KMS-11 (cell line): ENCODE measurements at regions not wholly inside any gene's neighbourhood (a gene's known extent, or its start where the extent isn't known, plus 50 kb on each side); places are given as distances from the start of the nearest gene placed in this dataset.

Experiments
- H2AFZ ChIP-seq: fragments of 200-600 bp; sonication (generic); 2 replicates; pipeline ENCODE4 v1.6.1; 2016; ENCODE audit warnings: antibody characterized with exemption, mixed run types, low read depth
- H3K27ac ChIP-seq: fragments of 200-600 bp; sonication (generic); 2 replicates; pipeline ENCODE4 v1.6.1; 2016; ENCODE audit warnings: mild to moderate bottlenecking, mixed run types
- H3K27me3 ChIP-seq: fragments of 200-600 bp; sonication (generic); 2 replicates; pipeline ENCODE4 v1.6.1; 2017; ENCODE audit warnings: mild to moderate bottlenecking, low read depth, mixed run types, moderate library complexity; ENCODE audit not compliant: insufficient read depth
- H3K36me3 ChIP-seq: fragments of 200-600 bp; sonication (generic); 2 replicates; pipeline ENCODE4 v1.6.1; 2017; ENCODE audit warnings: mild to moderate bottlenecking, mixed run types; ENCODE audit not compliant: insufficient read depth
- H3K4me1 ChIP-seq: fragments of 200-600 bp; sonication (generic); 2 replicates; pipeline ENCODE4 v1.6.1; 2016; ENCODE audit warnings: mild to moderate bottlenecking, low read depth, mixed run types; ENCODE audit not compliant: poor library complexity, severe bottlenecking
- H3K4me2 ChIP-seq: fragments of 200-600 bp; sonication (generic); 2 replicates; pipeline ENCODE4 v1.7.0; 2016; ENCODE audit warnings: mild to moderate bottlenecking, mixed run types
- H3K4me3 ChIP-seq: fragments of 200-600 bp; sonication (generic); IDR thresholded peaks from 2 replicates; pipeline ENCODE4 v1.6.1; 2017; ENCODE audit warnings: low read depth, low read length, mixed read lengths; ENCODE audit not compliant: insufficient read depth
- H3K79me2 ChIP-seq: fragments of 200-600 bp; sonication (generic); 2 replicates; pipeline ENCODE4 v1.6.1; 2016; ENCODE audit warnings: low read depth, mixed run types; ENCODE audit not compliant: insufficient read depth
- H3K9ac ChIP-seq: fragments of 200-600 bp; sonication (generic); 2 replicates; pipeline ENCODE4 v1.6.1; 2016; ENCODE audit warnings: mild to moderate bottlenecking, mixed run types
- H4K20me1 ChIP-seq: fragments of 200-600 bp; sonication (generic); 2 replicates; pipeline ENCODE4 v1.6.1; 2016; ENCODE audit warnings: mild to moderate bottlenecking, mixed run types; ENCODE audit not compliant: insufficient read depth
- CTCF ChIP-seq: fragments of 200-600 bp; sonication (generic); conservative IDR thresholded peaks from 2 replicates; pipeline ENCODE4 v1.6.1; 2017; ENCODE audit warnings: low read depth, mild to moderate bottlenecking, antibody characterized with exemption, low read length, moderate library complexity, mixed read lengths

DNA sequence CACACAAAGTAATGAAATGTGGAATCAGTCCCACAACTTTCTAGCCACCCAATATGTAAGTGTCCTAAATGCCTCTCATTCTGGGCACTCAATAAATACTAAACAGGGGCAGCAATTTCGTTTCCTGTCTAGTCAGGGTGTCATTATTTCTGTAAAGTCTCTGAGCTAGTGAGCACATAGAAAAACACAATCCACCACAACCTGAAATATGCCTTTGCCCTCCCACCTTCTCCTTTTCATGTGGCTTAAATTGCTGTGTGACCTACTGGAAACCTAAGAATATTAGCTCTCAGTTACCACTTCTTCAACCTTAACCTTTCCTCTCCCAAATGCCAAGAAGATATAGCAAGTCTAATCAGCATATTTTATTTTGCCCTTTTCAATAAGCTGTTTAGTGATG lies 456.3 kb upstream of the KCNMB2 start:
- H4K20me1 ChIP-seq, result no peaks in the 10 kb centered on the region
- H3K27me3 ChIP-seq, result no peaks in the 10 kb centered on the region
- H3K4me1 ChIP-seq, result peaks cover 15% of the 10 kb centered on the region
- H3K4me2 ChIP-seq, result no peak overlapping the region
- H3K27ac ChIP-seq, result no peak overlapping the region
- H3K4me3 ChIP-seq, result no peak overlapping the region
- no peaks in the 10 kb centered on the region for H3K36me3 ChIP-seq
- no peaks in the 10 kb centered on the region for H3K79me2 ChIP-seq
- no peak overlapping the region for H2AFZ ChIP-seq
- TF ChIP-seq CTCF, result no peak
- no peak overlapping the region for H3K9ac ChIP-seq

- no peaks in the 10 kb centered on the region for H3K27me3 ChIP-seq
- no peak for TF ChIP-seq CTCF
- no peaks in the 10 kb centered on the region for H3K79me2 ChIP-seq
- no peak overlapping the region for H3K4me2 ChIP-seq
- peaks cover 31% of the 10 kb centered on the region for H3K4me1 ChIP-seq
- no peaks in the 10 kb centered on the region for H3K36me3 ChIP-seq
- H3K4me3 ChIP-seq, result no peak overlapping the region
- H2AFZ ChIP-seq, result no peak overlapping the region
- no peak overlapping the region for H3K9ac ChIP-seq
- no peak overlapping the region for H3K27ac ChIP-seq
- no peaks in the 10 kb centered on the region for H4K20me1 ChIP-seq
Observed at GRCh38 chr3:178082326-178082906, 453.8 kb upstream of the KCNMB2 start.

DNA sequence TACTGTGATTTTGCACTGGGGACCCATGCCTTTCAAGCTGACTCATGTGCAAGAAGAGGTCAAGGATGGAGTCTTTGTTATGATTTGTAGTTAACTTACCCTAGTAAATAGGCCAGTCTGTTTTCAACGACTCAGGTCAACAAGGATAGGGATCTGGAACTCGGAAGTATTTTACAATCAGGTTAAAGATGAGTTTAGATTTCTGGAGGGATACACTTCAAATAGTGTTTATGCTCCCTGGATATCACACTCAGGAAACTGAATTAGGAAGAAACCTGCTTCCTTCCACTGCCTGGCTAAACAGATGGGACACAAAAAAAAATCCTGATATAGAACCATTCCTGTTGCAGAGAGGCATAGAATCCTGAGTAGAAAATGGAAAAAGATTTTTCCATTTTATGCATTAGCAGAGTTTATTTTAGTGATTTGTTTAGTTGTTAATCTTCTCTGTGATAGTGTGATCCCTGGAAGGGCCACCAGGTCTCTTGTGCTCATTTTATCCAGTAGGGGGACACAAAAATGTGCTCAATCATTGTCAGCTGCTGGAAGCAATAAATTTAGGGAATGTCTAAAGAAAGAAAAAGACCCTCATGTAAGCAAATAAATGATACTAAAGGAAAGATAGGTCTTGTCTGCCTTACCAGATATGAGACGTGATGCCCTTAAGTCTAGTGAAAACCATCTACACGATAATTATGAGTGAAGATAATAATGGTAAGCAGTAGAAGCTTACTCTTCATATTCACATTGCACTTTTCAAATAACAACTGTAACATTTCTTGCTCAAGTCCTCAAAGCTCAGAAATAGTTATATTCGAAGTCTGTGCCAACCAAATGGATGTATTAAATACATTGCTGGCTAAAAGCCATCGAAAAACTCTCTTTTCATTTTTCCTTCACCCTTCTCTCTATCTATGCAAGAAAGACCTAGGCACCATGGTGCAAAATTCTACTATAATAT lies 452.1 kb upstream of the KCNMB2 start:
- H3K4me2 ChIP-seq, result peak overlapping the region; percentile 86
- H2AFZ ChIP-seq, result peak overlapping the region; percentile 68
- H4K20me1 ChIP-seq, result no peaks in the 10 kb centered on the region
- H3K4me3 ChIP-seq, result peak overlapping the region; percentile 82
- no peaks in the 10 kb centered on the region for H3K79me2 ChIP-seq
- peak overlapping the region; percentile 90 for H3K27ac ChIP-seq
- H3K4me1 ChIP-seq, result peaks cover 31% of the 10 kb centered on the region
- TF ChIP-seq CTCF, result peak; percentile 84
- no peaks in the 10 kb centered on the region for H3K27me3 ChIP-seq
- peak overlapping the region; percentile 76 for H3K9ac ChIP-seq
- no peaks in the 10 kb centered on the region for H3K36me3 ChIP-seq

GRCh38 chr3:178084938-178085816 lies 451.1 kb upstream of the KCNMB2 start:
- Histone ChIP-seq H3K4me2 (peak overlapping the region; percentile 86), H3K79me2 (no peaks in the 10 kb centered on the region), H4K20me1 (no peaks in the 10 kb centered on the region), H3K27me3 (no peaks in the 10 kb centered on the region), H3K4me1 (peaks cover 31% of the 10 kb centered on the region), H3K9ac (peak overlapping the region; percentile 76), H3K36me3 (no peaks in the 10 kb centered on the region), H2AFZ (peak overlapping the region; percentile 68), H3K27ac (peak overlapping the region; percentile 90), H3K4me3 (peak overlapping the region; percentile 82)
- TF ChIP-seq CTCF, result no peak
